GM13976 (cell line): ENCODE measurements at regions not wholly inside any gene's neighbourhood (a gene's known extent, or its start where the extent isn't known, plus 50 kb on each side); places are given as distances from the start of the nearest gene placed in this dataset.

Experiments used
- DNase-seq: peaks from one replicate; pipeline ENCODE4 v3.0.0; 2012; ENCODE audit warnings: low spot score
- in situ Hi-C: fragments of 300-500 bp; cut with MboI; formaldehyde crosslinking; loops from one replicate; pipeline ENCODE4 v1.12.0; 2022; ENCODE audit warnings: low sequenced_read_pairs, mixed read lengths, inconsistent platforms; ENCODE audit not compliant: unreplicated experiment
- TF ChIP-seq, protein P1 (sequence below): IDR thresholded peaks from 2 replicates; pipeline ENCODE4 v1.5.1; 2012; ENCODE audit warnings: borderline replicate concordance, mild to moderate bottlenecking; ENCODE audit not compliant: insufficient read depth; ENCODE audit errors: extremely low read depth, missing control alignments, control extremely low read depth

DNA sequence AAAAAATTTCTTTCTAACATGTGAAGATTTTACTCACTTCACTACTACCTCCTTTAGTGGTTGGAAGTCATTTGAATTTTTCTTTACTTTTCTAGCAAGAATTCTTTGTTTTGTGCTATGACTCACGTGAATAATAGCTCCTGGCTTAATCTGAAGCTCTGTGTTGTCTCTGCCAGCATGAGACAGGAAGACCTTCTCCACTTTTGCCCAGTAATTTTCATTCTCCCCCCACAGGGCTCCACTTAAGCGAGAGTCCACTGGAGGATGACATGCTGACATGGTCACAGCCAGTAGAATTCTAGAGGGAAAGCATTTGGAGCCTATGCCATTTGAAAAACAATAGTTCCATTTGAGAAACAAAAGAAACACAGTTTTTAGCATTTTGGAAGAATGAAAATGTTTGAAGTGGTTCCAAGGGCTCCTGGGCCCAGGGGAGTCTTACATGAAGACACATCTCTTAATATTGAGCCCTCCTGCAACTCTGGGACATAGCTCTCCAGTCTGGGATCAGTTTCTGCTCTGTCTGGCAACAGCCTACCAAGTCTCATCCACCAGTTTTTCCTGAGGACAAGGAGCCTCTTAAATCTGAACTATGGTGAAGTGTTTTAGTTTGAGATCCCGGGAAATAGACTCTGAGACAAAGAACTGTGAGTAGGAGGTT lies 231.4 kb downstream of the PAX1 start:
- in situ Hi-C loops = no loop called here
- DNase-seq = no peak
- TF ChIP-seq, protein P1, sequence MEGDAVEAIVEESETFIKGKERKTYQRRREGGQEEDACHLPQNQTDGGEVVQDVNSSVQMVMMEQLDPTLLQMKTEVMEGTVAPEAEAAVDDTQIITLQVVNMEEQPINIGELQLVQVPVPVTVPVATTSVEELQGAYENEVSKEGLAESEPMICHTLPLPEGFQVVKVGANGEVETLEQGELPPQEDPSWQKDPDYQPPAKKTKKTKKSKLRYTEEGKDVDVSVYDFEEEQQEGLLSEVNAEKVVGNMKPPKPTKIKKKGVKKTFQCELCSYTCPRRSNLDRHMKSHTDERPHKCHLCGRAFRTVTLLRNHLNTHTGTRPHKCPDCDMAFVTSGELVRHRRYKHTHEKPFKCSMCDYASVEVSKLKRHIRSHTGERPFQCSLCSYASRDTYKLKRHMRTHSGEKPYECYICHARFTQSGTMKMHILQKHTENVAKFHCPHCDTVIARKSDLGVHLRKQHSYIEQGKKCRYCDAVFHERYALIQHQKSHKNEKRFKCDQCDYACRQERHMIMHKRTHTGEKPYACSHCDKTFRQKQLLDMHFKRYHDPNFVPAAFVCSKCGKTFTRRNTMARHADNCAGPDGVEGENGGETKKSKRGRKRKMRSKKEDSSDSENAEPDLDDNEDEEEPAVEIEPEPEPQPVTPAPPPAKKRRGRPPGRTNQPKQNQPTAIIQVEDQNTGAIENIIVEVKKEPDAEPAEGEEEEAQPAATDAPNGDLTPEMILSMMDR = no peak

DNA sequence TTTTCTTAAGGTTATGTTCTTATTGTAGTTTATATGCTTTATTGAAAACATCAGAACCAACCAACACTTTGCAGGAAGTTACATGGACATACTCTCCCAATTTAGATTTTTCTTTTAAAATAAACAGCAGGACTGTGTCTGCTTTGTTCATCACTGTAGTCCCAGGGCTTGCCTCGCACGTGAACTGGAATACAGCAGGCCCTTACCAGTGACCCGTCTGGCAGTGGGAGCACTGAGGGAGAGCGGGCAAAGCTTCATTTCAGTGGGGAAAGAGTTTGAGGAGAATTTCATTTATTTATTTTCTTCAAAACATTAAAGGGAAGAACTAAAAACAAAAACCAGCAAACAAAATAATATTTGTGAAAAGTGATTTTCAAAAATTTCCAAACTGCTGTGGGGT lies 230.8 kb downstream of the PAX1 start:
- TF ChIP-seq, protein P1 = no peak
- in situ Hi-C loops = no loop called here
- DNase-seq = no peak

DNA sequence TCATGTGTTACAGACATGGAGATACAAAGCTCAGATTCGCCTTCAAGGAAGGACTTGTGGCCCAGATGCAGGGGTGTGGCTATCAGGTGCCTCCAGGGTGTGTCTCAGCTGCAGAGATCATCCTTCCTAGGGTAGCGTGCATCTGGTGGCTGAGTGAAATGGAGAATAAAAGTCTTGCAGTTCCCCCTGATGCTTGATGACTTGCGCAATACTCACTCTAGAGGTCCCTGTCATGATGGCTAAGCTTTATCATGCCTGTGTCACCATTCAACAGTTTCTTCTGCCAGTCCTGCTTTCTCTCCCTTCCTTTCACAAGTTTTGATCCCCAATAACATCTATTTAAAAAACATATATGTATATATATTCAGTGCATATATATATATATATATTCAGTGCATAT lies 228.1 kb downstream of the PAX1 start:
- no peak for DNase-seq
- TF ChIP-seq, protein P1 = no peak
- in situ Hi-C loops = no loop called here

DNA sequence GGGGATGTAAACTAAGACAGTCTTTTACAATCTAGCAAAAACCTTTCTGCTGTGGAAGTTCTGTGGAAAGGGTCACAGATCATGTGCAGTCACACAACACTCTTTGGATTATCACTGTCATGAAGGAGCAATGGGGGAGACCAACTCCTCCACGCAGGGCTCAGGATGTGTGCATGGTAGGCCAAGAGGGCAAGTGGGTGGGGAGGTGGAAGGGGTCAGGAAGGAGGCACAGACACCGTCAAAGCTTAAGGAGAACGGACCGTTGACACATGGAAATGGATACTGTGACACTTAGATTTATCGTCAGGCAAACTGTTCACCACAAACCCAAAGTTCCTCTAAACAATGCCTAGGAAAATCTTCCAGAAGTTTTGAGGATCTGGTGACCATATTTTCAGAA lies 215.8 kb downstream of the PAX1 start:
- in situ Hi-C loops = no loop called here
- no peak for DNase-seq
- TF ChIP-seq, protein P1 = no peak

DNA sequence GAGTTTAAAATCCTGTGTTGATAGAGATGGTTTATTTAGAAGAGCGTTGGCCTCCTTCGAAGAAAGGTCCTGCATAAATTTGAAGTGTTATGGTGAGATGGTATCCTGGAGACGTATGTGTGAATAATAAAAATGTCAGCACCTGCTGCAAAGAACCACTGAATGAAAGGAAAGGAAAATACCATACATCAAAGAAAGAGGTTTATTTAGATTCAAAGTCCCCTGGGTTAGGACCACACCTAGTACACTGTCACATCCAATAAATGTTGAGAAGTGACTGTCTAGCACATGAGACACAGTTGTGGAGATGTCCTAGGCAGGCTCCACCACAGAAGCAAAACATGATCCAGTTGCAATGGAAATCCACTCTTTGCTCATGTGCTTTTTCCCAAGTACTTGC lies 214.7 kb downstream of the PAX1 start:
- in situ Hi-C loops = no loop called here
- TF ChIP-seq, protein P1 = no peak
- no peak for DNase-seq

DNA sequence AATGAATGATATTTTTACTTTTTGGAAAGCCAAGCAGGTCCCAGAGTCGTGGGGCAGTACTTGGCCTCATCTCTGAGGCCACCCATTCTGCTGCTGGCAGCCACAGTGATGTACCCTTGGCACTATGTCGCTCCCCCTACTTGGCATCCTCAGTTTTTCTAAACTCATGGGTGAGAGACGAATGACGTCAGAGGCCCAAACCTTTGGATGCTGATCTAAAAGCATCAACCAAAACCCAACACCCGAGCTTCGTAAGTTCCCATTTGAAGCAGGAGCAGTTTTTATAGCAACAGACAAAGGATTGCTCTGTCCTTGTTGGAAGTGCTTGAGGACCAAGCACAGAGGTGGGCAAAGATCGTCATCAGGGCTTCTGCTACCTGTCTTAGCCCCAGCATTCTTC lies 212.9 kb downstream of the PAX1 start:
- TF ChIP-seq, protein P1 = no peak
- DNase-seq = no peak
- in situ Hi-C loops = no loop called here

DNA sequence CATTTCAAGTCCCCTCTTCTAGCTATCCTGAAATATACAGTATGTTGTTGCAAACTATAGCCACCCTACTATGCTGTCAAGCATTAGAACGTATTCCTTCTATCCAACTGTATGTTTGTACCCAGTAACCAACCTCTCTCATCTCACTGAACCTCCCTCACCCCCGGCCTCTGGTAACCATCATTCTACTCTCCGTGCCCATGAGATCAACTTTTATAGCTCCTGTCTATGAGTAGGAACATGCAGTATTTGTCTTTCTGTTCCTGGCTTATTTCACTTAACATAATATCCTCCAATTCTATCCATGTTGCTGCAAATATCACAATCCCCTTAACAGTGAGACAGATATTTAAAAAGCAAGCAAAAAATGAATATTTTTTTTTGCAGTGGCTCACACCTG lies 196.9 kb downstream of the PAX1 start:
- in situ Hi-C loops = no loop called here
- TF ChIP-seq, protein P1 = no peak
- DNase-seq = no peak
